SK-N-MC (cell line): ENCODE measurements at regions not wholly inside any gene's neighbourhood (a gene's known extent, or its start where the extent isn't known, plus 50 kb on each side); places are given as distances from the start of the nearest gene placed in this dataset.

Experiments used
- EZH2 ChIP-seq: fragments of 200-600 bp; sonication (generic); IDR thresholded peaks from one replicate; pipeline ENCODE4 v1.6.1; 2017; ENCODE audit warnings: antibody characterized with exemption
- FOXP2 ChIP-seq: optimal IDR thresholded peaks from 2 replicates; pipeline ENCODE3; 2011; ENCODE audit warnings: mild to moderate bottlenecking, moderate library complexity; ENCODE audit not compliant: insufficient read depth; ENCODE audit errors: extremely low read length, control extremely low read depth
- POLR2AphosphoS5 ChIP-seq: IDR thresholded peaks from 2 replicates; pipeline ENCODE4 v1.6.1; 2012; ENCODE audit warnings: mild to moderate bottlenecking, low read depth, low read length, borderline replicate concordance

- TF ChIP-seq EZH2 (no peak), POLR2AphosphoS5 (no peak), FOXP2 (no peak)
These were observed 169.7 kb upstream of the PHYHIPL start for GRCh38 chr10:59006511-59007306.
